A549 (cell line): ENCODE measurements at regions not wholly inside any gene's neighbourhood (a gene's known extent, or its start where the extent isn't known, plus 50 kb on each side); places are given as distances from the start of the nearest gene placed in this dataset.

Experiments
- CHD2 ChIP-seq: fragments of 150-350 bp; IDR thresholded peaks from 2 replicates; pipeline ENCODE4 v1.6.1; 2014; ENCODE audit warnings: low read length; ENCODE audit not compliant: partially characterized antibody
- SREBF2 ChIP-seq: fragments of 450-650 bp; IDR thresholded peaks from 2 replicates; pipeline ENCODE4 v1.6.1; 2014; ENCODE audit warnings: mild to moderate bottlenecking, moderate library complexity

GRCh38 chr16:64841071-64841470 lies 280.8 kb downstream of the CDH11 start:
- TF ChIP-seq CHD2 (no peak), SREBF2 (no peak)
